ENCODE measurements at regions not wholly inside any gene's neighbourhood (a gene's known extent, or its start where the extent isn't known, plus 50 kb on each side); places are given as distances from the start of the nearest gene placed in this dataset.

DNA sequence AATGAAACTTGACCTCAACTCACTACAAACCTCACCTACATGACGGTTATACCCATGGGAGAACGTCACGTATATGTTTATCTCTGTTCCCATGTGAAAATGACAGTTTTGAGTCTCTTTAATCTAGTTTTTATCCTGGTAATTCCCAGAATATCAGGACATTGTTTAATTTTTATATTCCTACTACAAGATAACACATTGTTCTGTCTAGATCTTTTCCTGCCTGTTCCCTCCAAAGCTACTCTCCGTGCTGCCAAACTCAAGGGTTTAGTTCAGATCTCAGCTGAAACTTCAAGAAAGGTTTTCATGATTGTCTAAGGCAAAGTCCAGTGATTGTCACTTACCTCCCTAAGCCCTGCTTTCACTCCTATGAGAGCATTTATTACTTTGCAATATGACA, 1159.4 kb upstream of the SEMA6A start:
- TF ChIP-seq, protein P1, sequence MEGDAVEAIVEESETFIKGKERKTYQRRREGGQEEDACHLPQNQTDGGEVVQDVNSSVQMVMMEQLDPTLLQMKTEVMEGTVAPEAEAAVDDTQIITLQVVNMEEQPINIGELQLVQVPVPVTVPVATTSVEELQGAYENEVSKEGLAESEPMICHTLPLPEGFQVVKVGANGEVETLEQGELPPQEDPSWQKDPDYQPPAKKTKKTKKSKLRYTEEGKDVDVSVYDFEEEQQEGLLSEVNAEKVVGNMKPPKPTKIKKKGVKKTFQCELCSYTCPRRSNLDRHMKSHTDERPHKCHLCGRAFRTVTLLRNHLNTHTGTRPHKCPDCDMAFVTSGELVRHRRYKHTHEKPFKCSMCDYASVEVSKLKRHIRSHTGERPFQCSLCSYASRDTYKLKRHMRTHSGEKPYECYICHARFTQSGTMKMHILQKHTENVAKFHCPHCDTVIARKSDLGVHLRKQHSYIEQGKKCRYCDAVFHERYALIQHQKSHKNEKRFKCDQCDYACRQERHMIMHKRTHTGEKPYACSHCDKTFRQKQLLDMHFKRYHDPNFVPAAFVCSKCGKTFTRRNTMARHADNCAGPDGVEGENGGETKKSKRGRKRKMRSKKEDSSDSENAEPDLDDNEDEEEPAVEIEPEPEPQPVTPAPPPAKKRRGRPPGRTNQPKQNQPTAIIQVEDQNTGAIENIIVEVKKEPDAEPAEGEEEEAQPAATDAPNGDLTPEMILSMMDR (optimal IDR thresholded peaks at IDR 0.05 in 1 of 3, IDR thresholded peaks at IDR 0.05 in 1 of 3, conservative IDR thresholded peaks at IDR 0.05 in 1 of 3; ENCODE audit: extremely low read depth in 1 of 3, insufficient read depth in 2 of 3, low read length in 3 of 3): no peak
- TF ChIP-seq EZH2 (IDR thresholded peaks at IDR 0.05; ENCODE audit: low read length): no peak

Data from keratinocyte (primary cell).